ENCODE measurements at regions not wholly inside any gene's neighbourhood (a gene's known extent, or its start where the extent isn't known, plus 50 kb on each side); places are given as distances from the start of the nearest gene placed in this dataset.
A peak's percentile ranks its signal among the peaks of the same experiment; 100 is the strongest.

GRCh38 chr3:178048768-178049167, 487.5 kb upstream of the KCNMB2 start:
- DNase-seq (ENCODE audit: low read depth) = no peak

- DNase-seq (ENCODE audit: low read depth) = no peak
These were observed 481.8 kb upstream of the KCNMB2 start for GRCh38 chr3:178054471-178054870.

GRCh38 chr3:178055939-178056338, 480.3 kb upstream of the KCNMB2 start:
- DNase-seq (ENCODE audit: low read depth) = no peak

- no peak for DNase-seq (ENCODE audit: low read depth)
These were observed 479.4 kb upstream of the KCNMB2 start for GRCh38 chr3:178056868-178057267.

GRCh38 chr3:178058629-178059028, 477.6 kb upstream of the KCNMB2 start:
- no peak for DNase-seq (ENCODE audit: low read depth)

GRCh38 chr3:178059119-178059518, 477.1 kb upstream of the KCNMB2 start:
- no peak for DNase-seq (ENCODE audit: low read depth)

- DNase-seq (ENCODE audit: low read depth) = no peak
These were observed 476.4 kb upstream of the KCNMB2 start for GRCh38 chr3:178059836-178060235.

- DNase-seq (ENCODE audit: low read depth) = no peak
These were observed 475.8 kb upstream of the KCNMB2 start for GRCh38 chr3:178060407-178060806.

- DNase-seq (ENCODE audit: low read depth) = no peak
These were observed 474.1 kb upstream of the KCNMB2 start for GRCh38 chr3:178062126-178062525.

- DNase-seq (ENCODE audit: low read depth) = no peak
These were observed 472.8 kb upstream of the KCNMB2 start for GRCh38 chr3:178063461-178063860.

- no peak for DNase-seq (ENCODE audit: low read depth)
These were observed 468.5 kb upstream of the KCNMB2 start for GRCh38 chr3:178067721-178068120.

GRCh38 chr3:178072391-178073305, 463.6 kb upstream of the KCNMB2 start:
- no peak for DNase-seq (ENCODE audit: low read depth)

GRCh38 chr3:178073366-178073765, 462.9 kb upstream of the KCNMB2 start:
- DNase-seq (ENCODE audit: low read depth) = no peak

- no peak for DNase-seq (ENCODE audit: low read depth)
These were observed 460.9 kb upstream of the KCNMB2 start for GRCh38 chr3:178075344-178075743.

- no peak for DNase-seq (ENCODE audit: low read depth)
These were observed 457.3 kb upstream of the KCNMB2 start for GRCh38 chr3:178078953-178079352.

- no peak for DNase-seq (ENCODE audit: low read depth)
These were observed 456.3 kb upstream of the KCNMB2 start for GRCh38 chr3:178079966-178080365.

- no peak for DNase-seq (ENCODE audit: low read depth)
These were observed 453.8 kb upstream of the KCNMB2 start for GRCh38 chr3:178082326-178082906.

- no peak for DNase-seq (ENCODE audit: low read depth)
These were observed 452.1 kb upstream of the KCNMB2 start for GRCh38 chr3:178083906-178084866.

GRCh38 chr3:178084938-178085816, 451.1 kb upstream of the KCNMB2 start:
- DNase-seq (ENCODE audit: low read depth) = peak; percentile 42

GRCh38 chr3:178085817-178086123, 450.5 kb upstream of the KCNMB2 start:
- no peak for DNase-seq (ENCODE audit: low read depth)

GRCh38 chr3:178086144-178086825, 450.0 kb upstream of the KCNMB2 start:
- no peak for DNase-seq (ENCODE audit: low read depth)

Measured in Daoy (cell line).